HG03064 (cell line): ENCODE measurements at regions not wholly inside any gene's neighbourhood (a gene's known extent, or its start where the extent isn't known, plus 50 kb on each side); places are given as distances from the start of the nearest gene placed in this dataset.
"Not testable (repeated sequence)": the region's sequence is repeated elsewhere in the genome, so short reads cannot be mapped to it uniquely, and the experiment has no call there.

Experiments
- ATAC-seq: cut with Tn5 transposase; IDR thresholded peaks from one replicate; pipeline ENCODE4 v1.9.1; 2021; ENCODE audit warnings: low read depth; ENCODE audit not compliant: unreplicated experiment

GRCh38 chrX:39261446-39262147 lies 460.3 kb downstream of the MID1IP1 start:
- no peak for ATAC-seq

GRCh38 chrX:39262641-39263040 lies 461.4 kb downstream of the MID1IP1 start:
- no peak for ATAC-seq

- ATAC-seq: no peak
Observed at GRCh38 chrX:39264023-39264422, 462.8 kb downstream of the MID1IP1 start.

- no peak for ATAC-seq
Observed at GRCh38 chrX:39267176-39267575, 465.9 kb downstream of the MID1IP1 start.

- no peak for ATAC-seq
Observed at GRCh38 chrX:39268207-39268606, 466.9 kb downstream of the MID1IP1 start.

GRCh38 chrX:39275500-39276068 lies 474.3 kb downstream of the MID1IP1 start:
- ATAC-seq: no peak

GRCh38 chrX:39277685-39278390 lies 476.6 kb downstream of the MID1IP1 start:
- ATAC-seq: not testable (repeated sequence)

- ATAC-seq: no peak
Observed at GRCh38 chrX:39283239-39283638, 482.0 kb downstream of the MID1IP1 start.

GRCh38 chrX:39288592-39288991 lies 487.3 kb downstream of the MID1IP1 start:
- ATAC-seq: no peak

GRCh38 chrX:39289827-39290226 lies 488.6 kb downstream of the MID1IP1 start:
- ATAC-seq: no peak

GRCh38 chrX:39293203-39293602 lies 491.9 kb downstream of the MID1IP1 start:
- ATAC-seq: no peak

- no peak for ATAC-seq
Observed at GRCh38 chrX:39296472-39296871, 495.2 kb downstream of the MID1IP1 start.

- ATAC-seq: no peak
Observed at GRCh38 chrX:39298821-39299220, 497.6 kb downstream of the MID1IP1 start.

GRCh38 chrX:39299615-39300014 lies 498.4 kb downstream of the MID1IP1 start:
- ATAC-seq: no peak

GRCh38 chrX:39301036-39301435 lies 499.8 kb downstream of the MID1IP1 start:
- no peak for ATAC-seq

GRCh38 chrX:39302838-39303237 lies 501.6 kb downstream of the MID1IP1 start:
- no peak for ATAC-seq

GRCh38 chrX:39304746-39305145 lies 503.5 kb downstream of the MID1IP1 start:
- no peak for ATAC-seq

- no peak for ATAC-seq
Observed at GRCh38 chrX:39307488-39307887, 506.2 kb downstream of the MID1IP1 start.

GRCh38 chrX:39308126-39308525 lies 506.9 kb downstream of the MID1IP1 start:
- no peak for ATAC-seq

GRCh38 chrX:39309018-39309635 lies 507.9 kb downstream of the MID1IP1 start:
- ATAC-seq: no peak

- ATAC-seq: no peak
Observed at GRCh38 chrX:39309721-39310152, 508.5 kb downstream of the MID1IP1 start.
